ENCODE measurements at regions not wholly inside any gene's neighbourhood (a gene's known extent, or its start where the extent isn't known, plus 50 kb on each side); places are given as distances from the start of the nearest gene placed in this dataset.

DNA sequence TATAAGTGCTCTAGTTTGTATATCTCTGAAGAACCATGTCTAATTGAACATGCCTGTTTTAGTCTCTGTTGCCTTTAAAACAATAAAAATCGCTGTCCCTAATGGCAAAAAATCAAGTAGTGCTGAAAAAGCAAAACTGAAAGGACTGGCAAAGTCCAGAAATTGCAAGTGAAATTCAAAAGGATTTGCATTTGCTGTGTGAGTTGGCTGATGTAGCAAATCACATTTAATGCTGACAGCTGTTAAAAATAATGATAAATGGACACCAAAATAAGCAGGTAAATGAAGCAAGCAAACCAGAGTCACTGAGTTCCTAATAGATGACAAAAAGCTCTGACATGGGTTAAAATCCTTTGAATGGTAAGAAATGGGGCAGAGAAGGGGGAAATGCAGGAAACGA, 874.1 kb downstream of the GRM8 start:
- no peaks in the 10 kb centered on the region for H3K27me3 Mint-ChIP-seq (ENCODE audit: low read depth)
- no peaks in the 10 kb centered on the region for H3K36me3 Mint-ChIP-seq (ENCODE audit: low read depth)
- H3K9me3 Mint-ChIP-seq = peaks cover 5% of the 10 kb centered on the region
- DNase-seq (ENCODE audit: low spot score) = no peak
- H3K4me1 Mint-ChIP-seq (ENCODE audit: low read depth) = no peaks in the 10 kb centered on the region
- H3K27ac Mint-ChIP-seq = no peak overlapping the region
- H3K4me3 Mint-ChIP-seq = no peak overlapping the region

DNA sequence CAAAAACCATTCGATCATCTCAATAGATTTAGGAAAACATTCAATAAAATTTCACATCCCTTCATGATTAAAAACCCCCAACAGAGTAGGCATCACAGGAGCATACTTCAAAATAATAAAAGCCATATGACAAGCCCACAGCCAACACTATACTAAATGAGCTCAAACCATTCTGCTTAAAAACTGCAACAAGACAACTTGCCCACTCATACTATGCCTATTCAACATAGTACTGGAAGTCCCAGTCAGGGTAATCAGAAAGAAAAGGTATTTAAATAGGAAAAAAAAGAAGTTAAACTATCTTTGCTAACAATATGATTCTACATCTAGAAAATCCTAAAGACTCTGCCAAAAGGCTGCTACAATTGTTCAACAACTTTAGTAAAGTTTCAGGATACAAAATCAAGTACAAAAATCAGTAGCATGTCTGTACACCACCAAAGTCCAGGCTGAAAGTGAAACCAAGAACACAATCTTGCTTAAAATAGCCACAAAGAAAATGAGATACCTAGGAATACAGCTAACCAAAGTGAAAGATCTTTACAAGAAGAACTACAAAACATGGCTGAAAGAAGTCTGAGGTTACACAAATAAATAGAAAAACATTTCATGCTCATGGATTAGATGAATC, 882.6 kb downstream of the GRM8 start:
- Mint-ChIP-seq H3K27ac (no peak overlapping the region), H3K4me1 (ENCODE audit: low read depth) (no peaks in the 10 kb centered on the region), H3K9me3 (peaks cover 22% of the 10 kb centered on the region), H3K4me3 (no peak overlapping the region), H3K27me3 (ENCODE audit: low read depth) (no peaks in the 10 kb centered on the region), H3K36me3 (ENCODE audit: low read depth) (no peaks in the 10 kb centered on the region)
- no peak for DNase-seq (ENCODE audit: low spot score)

- Mint-ChIP-seq H3K4me1 (ENCODE audit: low read depth) (no peaks in the 10 kb centered on the region), H3K4me3 (no peak overlapping the region), H3K36me3 (ENCODE audit: low read depth) (no peaks in the 10 kb centered on the region), H3K27me3 (ENCODE audit: low read depth) (no peaks in the 10 kb centered on the region), H3K9me3 (no peaks in the 10 kb centered on the region), H3K27ac (no peak overlapping the region)
- DNase-seq (ENCODE audit: low spot score) = no peak
These were observed 890.0 kb downstream of the GRM8 start for GRCh38 chr7:126362746-126363145.

DNA sequence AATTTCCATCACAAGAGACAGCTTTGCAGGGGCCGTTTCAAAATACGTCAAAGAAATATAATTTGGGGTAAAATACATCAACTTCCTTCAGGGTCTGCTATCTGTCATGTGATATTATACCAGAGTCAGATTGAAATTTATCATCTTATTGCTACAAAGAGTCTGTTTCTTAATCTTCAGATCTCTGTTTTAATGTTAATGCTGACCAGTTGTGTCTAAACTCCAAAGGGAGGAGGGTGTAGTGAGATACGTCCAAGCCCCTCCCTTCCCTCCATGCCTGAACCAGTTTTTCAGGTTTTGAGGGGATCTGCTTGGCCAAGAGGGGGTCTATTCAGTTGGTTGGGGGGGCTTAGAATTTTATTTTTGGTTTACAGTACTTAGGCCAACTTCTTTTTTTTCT, 891.6 kb downstream of the GRM8 start:
- H3K4me3 Mint-ChIP-seq = no peak overlapping the region
- no peaks in the 10 kb centered on the region for H3K4me1 Mint-ChIP-seq (ENCODE audit: low read depth)
- no peaks in the 10 kb centered on the region for H3K36me3 Mint-ChIP-seq (ENCODE audit: low read depth)
- peaks cover 7% of the 10 kb centered on the region for H3K9me3 Mint-ChIP-seq
- no peak for DNase-seq (ENCODE audit: low spot score)
- H3K27ac Mint-ChIP-seq = no peak overlapping the region
- no peaks in the 10 kb centered on the region for H3K27me3 Mint-ChIP-seq (ENCODE audit: low read depth)

DNA sequence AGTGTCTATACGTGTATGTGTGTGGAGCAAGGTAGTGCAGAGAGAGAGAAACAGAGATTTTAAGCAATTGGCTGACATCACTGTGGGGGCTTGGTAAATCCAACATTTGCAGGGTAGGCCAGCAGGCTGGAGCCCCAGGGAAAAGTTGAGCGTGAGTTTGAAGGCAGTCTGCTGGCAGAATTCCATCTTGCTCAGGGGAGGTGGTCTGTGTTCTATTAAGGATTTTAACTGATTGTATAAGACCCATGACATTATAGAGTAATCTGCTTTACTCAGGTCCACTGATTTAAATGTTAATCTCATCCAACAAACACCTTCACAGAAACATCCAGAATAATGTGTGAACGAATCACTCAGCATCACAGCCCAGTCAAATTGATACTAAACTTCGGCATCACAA, 912.9 kb downstream of the GRM8 start:
- H3K9me3 Mint-ChIP-seq = peaks cover 26% of the 10 kb centered on the region
- no peak for DNase-seq (ENCODE audit: low spot score)
- H3K4me3 Mint-ChIP-seq = no peak overlapping the region
- H3K4me1 Mint-ChIP-seq (ENCODE audit: low read depth) = no peaks in the 10 kb centered on the region
- H3K36me3 Mint-ChIP-seq (ENCODE audit: low read depth) = no peaks in the 10 kb centered on the region
- H3K27me3 Mint-ChIP-seq (ENCODE audit: low read depth) = no peaks in the 10 kb centered on the region
- H3K27ac Mint-ChIP-seq = no peak overlapping the region

DNA sequence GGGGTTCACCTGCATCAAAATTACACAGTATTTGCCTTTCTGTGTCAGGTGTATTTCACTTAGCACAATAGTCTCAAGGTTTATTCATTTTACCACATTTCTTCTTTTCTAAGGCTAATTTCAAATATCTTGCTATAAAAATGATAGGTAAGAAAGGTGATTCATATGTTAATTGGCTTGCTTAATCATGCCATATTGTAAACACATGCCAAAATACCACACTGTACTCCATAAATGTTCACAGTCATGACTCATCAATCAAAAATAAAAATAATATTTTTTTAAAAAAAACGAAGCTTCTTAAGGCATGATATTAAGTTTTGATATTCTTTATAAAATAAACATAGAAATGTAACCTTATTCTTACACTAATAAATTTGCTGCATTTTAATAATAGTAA, 947.1 kb downstream of the GRM8 start:
- peaks cover 15% of the 10 kb centered on the region for H3K9me3 Mint-ChIP-seq

DNA sequence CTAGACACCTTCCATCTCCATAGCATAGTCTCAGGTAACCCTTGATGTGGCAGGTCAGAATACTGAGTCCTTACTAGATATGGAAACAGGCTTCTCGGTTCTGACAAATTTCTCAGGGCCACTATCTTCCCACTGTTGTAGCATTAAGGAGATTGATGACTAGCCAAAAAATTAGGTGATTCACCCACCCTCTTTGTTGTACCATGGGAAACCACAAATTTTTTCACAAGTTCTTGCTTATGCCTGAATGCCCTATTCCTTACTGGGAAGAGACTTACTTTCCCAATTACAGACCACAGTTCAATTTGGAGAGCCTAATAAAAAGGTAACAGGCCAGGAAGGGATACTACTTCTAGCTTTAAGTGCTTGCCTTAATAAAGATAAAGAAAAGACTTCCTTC, 948.8 kb downstream of the GRM8 start:
- Mint-ChIP-seq H3K9me3 (peaks cover 21% of the 10 kb centered on the region), H3K27me3 (ENCODE audit: low read depth) (no peaks in the 10 kb centered on the region), H3K36me3 (ENCODE audit: low read depth) (no peaks in the 10 kb centered on the region), H3K4me1 (ENCODE audit: low read depth) (no peaks in the 10 kb centered on the region), H3K4me3 (no peak overlapping the region), H3K27ac (no peak overlapping the region)
- DNase-seq (ENCODE audit: low spot score) = no peak

More for the DNA sequence above, 947.1 kb downstream of the GRM8 start:
- H3K36me3 Mint-ChIP-seq (ENCODE audit: low read depth) = no peaks in the 10 kb centered on the region
- no peak for DNase-seq (ENCODE audit: low spot score)
- no peaks in the 10 kb centered on the region for H3K4me1 Mint-ChIP-seq (ENCODE audit: low read depth)
- no peak overlapping the region for H3K4me3 Mint-ChIP-seq
- H3K27ac Mint-ChIP-seq = no peak overlapping the region
- no peaks in the 10 kb centered on the region for H3K27me3 Mint-ChIP-seq (ENCODE audit: low read depth)

GRCh38 chr7:126302639-126303038, 950.1 kb downstream of the GRM8 start:
- DNase-seq (ENCODE audit: low spot score) = no peak
- Mint-ChIP-seq H3K9me3 (peaks cover 30% of the 10 kb centered on the region), H3K4me1 (ENCODE audit: low read depth) (no peaks in the 10 kb centered on the region), H3K4me3 (no peak overlapping the region), H3K27ac (no peak overlapping the region), H3K27me3 (ENCODE audit: low read depth) (no peaks in the 10 kb centered on the region), H3K36me3 (ENCODE audit: low read depth) (no peaks in the 10 kb centered on the region)

DNA sequence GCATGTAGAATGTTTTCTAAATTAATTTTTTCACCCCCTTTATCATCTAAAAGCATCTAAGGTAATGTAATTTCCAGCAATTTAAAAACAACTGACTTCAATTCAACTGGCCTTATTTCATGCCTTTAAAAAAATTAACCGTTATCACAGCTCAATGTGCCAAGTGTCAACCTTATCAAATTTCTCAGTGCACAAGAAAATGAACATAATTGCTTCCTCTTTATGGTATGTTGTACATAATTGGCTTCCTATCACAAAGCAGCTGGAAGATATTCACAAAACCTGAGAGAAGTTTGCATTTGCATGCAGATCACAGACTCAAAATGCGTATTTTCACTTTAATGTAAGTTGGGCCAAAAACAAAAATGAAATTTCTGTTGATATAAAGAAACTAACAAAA, 966.4 kb downstream of the GRM8 start:
- Mint-ChIP-seq H3K27me3 (ENCODE audit: low read depth) (no peaks in the 10 kb centered on the region), H3K27ac (no peak overlapping the region), H3K36me3 (ENCODE audit: low read depth) (no peaks in the 10 kb centered on the region), H3K4me1 (ENCODE audit: low read depth) (no peaks in the 10 kb centered on the region), H3K9me3 (peaks cover 17% of the 10 kb centered on the region), H3K4me3 (no peak overlapping the region)
- DNase-seq (ENCODE audit: low spot score) = no peak

DNA sequence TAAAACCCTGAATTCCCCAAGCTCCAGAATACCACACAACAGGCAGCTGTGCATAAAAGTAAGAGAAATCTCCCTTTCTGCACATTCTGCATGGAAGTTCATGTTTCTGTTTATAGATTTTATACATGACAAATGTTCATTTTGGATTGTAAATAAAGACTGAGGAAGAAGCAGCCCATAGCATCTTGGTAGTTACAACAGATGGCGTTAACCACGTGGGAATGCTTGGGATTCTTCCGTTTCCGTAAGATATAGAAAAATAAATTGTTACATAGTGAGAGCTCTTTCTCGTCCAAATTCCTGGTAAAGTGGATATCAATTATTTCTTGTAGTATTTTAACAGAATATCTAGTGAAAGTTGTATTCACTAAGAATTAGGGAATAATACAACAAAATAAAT, 1016.5 kb downstream of the GRM8 start:
- Mint-ChIP-seq H3K4me3 (no peak overlapping the region), H3K9me3 (peaks cover 19% of the 10 kb centered on the region), H3K27me3 (ENCODE audit: low read depth) (no peaks in the 10 kb centered on the region), H3K27ac (no peak overlapping the region), H3K4me1 (ENCODE audit: low read depth) (no peaks in the 10 kb centered on the region), H3K36me3 (ENCODE audit: low read depth) (no peaks in the 10 kb centered on the region)
- no peak for DNase-seq (ENCODE audit: low spot score)

GRCh38 chr7:126228356-126229061, 1024.2 kb downstream of the GRM8 start:
- Mint-ChIP-seq H3K27ac (no peak overlapping the region), H3K27me3 (ENCODE audit: low read depth) (no peaks in the 10 kb centered on the region), H3K9me3 (peaks cover 20% of the 10 kb centered on the region), H3K36me3 (ENCODE audit: low read depth) (no peaks in the 10 kb centered on the region), H3K4me3 (no peak overlapping the region), H3K4me1 (ENCODE audit: low read depth) (no peaks in the 10 kb centered on the region)
- DNase-seq (ENCODE audit: low spot score) = no peak

- H3K4me1 Mint-ChIP-seq (ENCODE audit: low read depth) = no peaks in the 10 kb centered on the region
- no peaks in the 10 kb centered on the region for H3K27me3 Mint-ChIP-seq (ENCODE audit: low read depth)
- DNase-seq (ENCODE audit: low spot score) = no peak
- no peaks in the 10 kb centered on the region for H3K36me3 Mint-ChIP-seq (ENCODE audit: low read depth)
- no peak overlapping the region for H3K27ac Mint-ChIP-seq
- H3K4me3 Mint-ChIP-seq = no peak overlapping the region
- peaks cover 14% of the 10 kb centered on the region for H3K9me3 Mint-ChIP-seq
These were observed 1025.1 kb downstream of the GRM8 start for GRCh38 chr7:126227643-126228042.

DNA sequence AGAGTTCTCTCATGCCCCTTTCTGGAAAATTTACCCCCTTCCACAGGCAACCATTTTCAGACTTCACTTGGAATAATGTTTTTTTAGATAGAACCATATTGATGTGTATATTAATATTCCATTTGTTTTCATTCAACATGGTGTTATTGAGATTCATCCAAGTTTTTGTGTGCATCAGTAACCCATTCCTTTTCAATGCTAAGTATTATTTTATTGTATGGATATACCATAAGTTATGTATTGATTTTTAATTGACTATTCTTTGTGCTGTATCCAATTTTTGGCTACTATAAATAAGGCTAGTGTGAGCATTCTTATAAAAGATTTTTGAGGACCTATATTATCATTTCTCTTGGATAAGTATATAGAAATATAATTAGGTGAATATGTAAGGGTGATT, 1025.7 kb downstream of the GRM8 start:
- Mint-ChIP-seq H3K27ac (no peak overlapping the region), H3K36me3 (ENCODE audit: low read depth) (no peaks in the 10 kb centered on the region), H3K4me3 (no peak overlapping the region), H3K9me3 (peaks cover 13% of the 10 kb centered on the region), H3K4me1 (ENCODE audit: low read depth) (no peaks in the 10 kb centered on the region), H3K27me3 (ENCODE audit: low read depth) (no peaks in the 10 kb centered on the region)
- no peak for DNase-seq (ENCODE audit: low spot score)

- Mint-ChIP-seq H3K27me3 (ENCODE audit: low read depth) (no peaks in the 10 kb centered on the region), H3K27ac (no peak overlapping the region), H3K4me3 (no peak overlapping the region), H3K4me1 (ENCODE audit: low read depth) (no peaks in the 10 kb centered on the region), H3K36me3 (ENCODE audit: low read depth) (no peaks in the 10 kb centered on the region), H3K9me3 (peaks cover 32% of the 10 kb centered on the region)
- DNase-seq (ENCODE audit: low spot score) = no peak
These were observed 1029.0 kb downstream of the GRM8 start for GRCh38 chr7:126223729-126224128.

- Mint-ChIP-seq H3K4me3 (no peak overlapping the region), H3K9me3 (peaks cover 34% of the 10 kb centered on the region), H3K36me3 (ENCODE audit: low read depth) (no peaks in the 10 kb centered on the region), H3K27me3 (ENCODE audit: low read depth) (no peaks in the 10 kb centered on the region), H3K4me1 (ENCODE audit: low read depth) (no peaks in the 10 kb centered on the region), H3K27ac (no peak overlapping the region)
- DNase-seq (ENCODE audit: low spot score) = no peak
These were observed 1030.0 kb downstream of the GRM8 start for GRCh38 chr7:126222782-126223181.

Data from T-helper 2 cell treated with Interferon-gamma antibody and Interleukin-4, amounts not matched to agents 5 μg/mL and 100 μg/mL, for 36 hours (primary cell).